ENCODE measurements at regions not wholly inside any gene's neighbourhood (a gene's known extent, or its start where the extent isn't known, plus 50 kb on each side); places are given as distances from the start of the nearest gene placed in this dataset.
A peak's percentile ranks its signal among the peaks of the same experiment; 100 is the strongest.

- Histone ChIP-seq H3K9me2 (ENCODE audit: insufficient read depth, low read length) (no peaks in the 10 kb centered on the region), H3K27ac (ENCODE audit: low read length) (peak overlapping the region; percentile 16), H3K9ac (ENCODE audit: low read length) (no peak overlapping the region), H3F3A (ENCODE audit: insufficient read depth, low read length, poor library complexity, severe bottlenecking) (no peaks in the 10 kb centered on the region), H2AFZ (ENCODE audit: low read depth, low read length) (no peak overlapping the region), H3K4me3 (ENCODE audit: low read length) (no peak overlapping the region), H3K36me3 (ENCODE audit: insufficient read depth, low read length) (no peaks in the 10 kb centered on the region), H3K9me3 (ENCODE audit: low read length) (no peaks in the 10 kb centered on the region), H3K79me2 (replicated peaks; ENCODE audit: insufficient read depth, low read length) (no peaks in the 10 kb centered on the region), H3K27me3 (ENCODE audit: insufficient read depth, low read depth, low read length) (no peaks in the 10 kb centered on the region), H4K20me1 (ENCODE audit: insufficient read depth) (no peaks in the 10 kb centered on the region), H3K4me2 (ENCODE audit: low read length) (no peak overlapping the region)
- TF ChIP-seq MXI1 (conservative IDR thresholded peaks at IDR 0.05; ENCODE audit: poor library complexity, severe bottlenecking) (peak; percentile 16), POLR2AphosphoS5 (IDR thresholded peaks at IDR 0.05) (peak; percentile 17), EP300 (conservative IDR thresholded peaks at IDR 0.05; ENCODE audit: poor library complexity, severe bottlenecking) (peak; percentile 32), REST (IDR thresholded peaks at IDR 0.05; ENCODE audit: borderline replicate concordance) (no peak)
Observed at GRCh38 chr6:140579918-140580317, 1205.5 kb upstream of the CITED2 start.

GRCh38 chr6:140576004-140576555 lies 1201.6 kb upstream of the CITED2 start:
- Histone ChIP-seq H4K20me1 (ENCODE audit: insufficient read depth) (no peaks in the 10 kb centered on the region), H3K27me3 (ENCODE audit: insufficient read depth, low read depth, low read length) (no peaks in the 10 kb centered on the region), H3F3A (ENCODE audit: insufficient read depth, low read length, poor library complexity, severe bottlenecking) (no peaks in the 10 kb centered on the region), H3K9ac (ENCODE audit: low read length) (no peak overlapping the region), H3K36me3 (ENCODE audit: insufficient read depth, low read length) (no peaks in the 10 kb centered on the region), H3K9me3 (ENCODE audit: low read length) (no peaks in the 10 kb centered on the region), H3K27ac (ENCODE audit: low read length) (no peak overlapping the region), H3K4me2 (ENCODE audit: low read length) (no peak overlapping the region), H3K4me3 (ENCODE audit: low read length) (no peak overlapping the region), H3K79me2 (replicated peaks; ENCODE audit: insufficient read depth, low read length) (no peaks in the 10 kb centered on the region), H3K9me2 (ENCODE audit: insufficient read depth, low read length) (no peaks in the 10 kb centered on the region), H2AFZ (ENCODE audit: low read depth, low read length) (no peak overlapping the region)
- no peak for TF ChIP-seq CTCF (IDR thresholded peaks at IDR 0.05; ENCODE audit: poor library complexity, severe bottlenecking)
- TF ChIP-seq REST (IDR thresholded peaks at IDR 0.05; ENCODE audit: borderline replicate concordance) = no peak
- no peak for TF ChIP-seq SMC3 (conservative IDR thresholded peaks at IDR 0.05; ENCODE audit: poor library complexity)
- TF ChIP-seq TAF1 (IDR thresholded peaks at IDR 0.05; ENCODE audit: low read depth) = no peak
- TF ChIP-seq MXI1 (conservative IDR thresholded peaks at IDR 0.05; ENCODE audit: poor library complexity, severe bottlenecking) = no peak
- TF ChIP-seq RAD21 (conservative IDR thresholded peaks at IDR 0.05) = no peak
- no peak for TF ChIP-seq EZH2 (IDR thresholded peaks at IDR 0.05; ENCODE audit: borderline replicate concordance, insufficient read depth, low read length, poor library complexity, severe bottlenecking)
- TF ChIP-seq EP300 (conservative IDR thresholded peaks at IDR 0.05; ENCODE audit: poor library complexity, severe bottlenecking) = no peak
- TF ChIP-seq POLR2AphosphoS5 (IDR thresholded peaks at IDR 0.05) = no peak

All from neural cell (in vitro differentiated cells).